Mesendoderm (in vitro differentiated cells): ENCODE measurements at regions not wholly inside any gene's neighbourhood (a gene's known extent, or its start where the extent isn't known, plus 50 kb on each side); places are given as distances from the start of the nearest gene placed in this dataset.
"Not testable (repeated sequence)": the region's sequence is repeated elsewhere in the genome, so short reads cannot be mapped to it uniquely, and the experiment has no call there.

Experiments used
- DNase-seq: peaks from one replicate; pipeline ENCODE4 v3.0.0; 2013
- H2AK5ac ChIP-seq: 2 replicates; pipeline ENCODE4 v1.6.1; 2013; ENCODE audit warnings: low read length, inconsistent platforms
- H2BK120ac ChIP-seq: 2 replicates; pipeline ENCODE4 v1.6.1; 2013; ENCODE audit warnings: low read depth, mild to moderate bottlenecking, low read length, moderate library complexity, mixed read lengths
- H2BK15ac ChIP-seq: replicated peaks from 2 replicates; pipeline ENCODE4 v1.6.1; 2013; ENCODE audit warnings: low read depth, mild to moderate bottlenecking, moderate library complexity
- H2BK5ac ChIP-seq: 2 replicates; pipeline ENCODE4 v1.6.1; 2013; ENCODE audit warnings: low read length, inconsistent platforms
- H3K18ac ChIP-seq: 2 replicates; pipeline ENCODE4 v1.6.1; 2013; ENCODE audit warnings: mild to moderate bottlenecking, low read length, mixed read lengths
- H3K23ac ChIP-seq: one replicate; pipeline ENCODE4 v1.6.1; 2013; ENCODE audit warnings: low read length
- H3K27ac ChIP-seq: 2 replicates; pipeline ENCODE4 v1.5.1; 2013; ENCODE audit warnings: low read depth, mild to moderate bottlenecking, inconsistent platforms, low read length, moderate library complexity
- H3K27me3 ChIP-seq: 2 replicates; pipeline ENCODE4 v1.6.1; 2013; ENCODE audit warnings: low read length, control low read depth, mild to moderate bottlenecking, inconsistent platforms; ENCODE audit not compliant: insufficient read depth, poor library complexity
- H3K36me3 ChIP-seq: 2 replicates; pipeline ENCODE4 v1.6.1; 2013; ENCODE audit warnings: low read length, inconsistent platforms; ENCODE audit not compliant: control insufficient read depth, insufficient read depth
- H3K4ac ChIP-seq: one replicate; pipeline ENCODE4 v1.6.1; 2013; ENCODE audit warnings: low read depth, mild to moderate bottlenecking, low read length, moderate library complexity
- H3K4me1 ChIP-seq: 2 replicates; pipeline ENCODE4 v1.6.1; 2013; ENCODE audit warnings: low read depth, low read length, inconsistent platforms; ENCODE audit not compliant: control insufficient read depth
- H3K4me2 ChIP-seq: 2 replicates; pipeline ENCODE4 v1.6.1; 2013; ENCODE audit warnings: low read length
- H3K4me3 ChIP-seq: 2 replicates; pipeline ENCODE4 v1.5.1; 2013; ENCODE audit warnings: mild to moderate bottlenecking, low read length
- H3K56ac ChIP-seq: one replicate; pipeline ENCODE4 v1.6.1; 2013; ENCODE audit warnings: low read length
- H3K79me1 ChIP-seq: 2 replicates; pipeline ENCODE4 v1.6.1; 2013; ENCODE audit warnings: low read length, inconsistent platforms
- H3K79me2 ChIP-seq: 2 replicates; pipeline ENCODE4 v1.6.1; 2013; ENCODE audit warnings: mild to moderate bottlenecking, low read length; ENCODE audit not compliant: control insufficient read depth, insufficient read depth
- H3K9ac ChIP-seq: 2 replicates; pipeline ENCODE4 v1.6.1; 2013; ENCODE audit warnings: low read length, inconsistent platforms
- H4K5ac ChIP-seq: one replicate; pipeline ENCODE4 v1.6.1; 2013; ENCODE audit warnings: low read length
- H4K8ac ChIP-seq: one replicate; pipeline ENCODE4 v1.6.1; 2013; ENCODE audit warnings: low read depth, mild to moderate bottlenecking, control low read depth, low read length, moderate library complexity
- WGBS: extraction: QIAGEN DNeasy Blood & Tissue Kit; methylation state at CpG from one replicate; pipeline ENCODE4 v1.1.7; 2013; ENCODE audit warnings: low lambda C conversion rate, missing lambda C conversion rate; ENCODE audit not compliant: insufficient coverage; ENCODE audit errors: extremely low coverage; 5-methylcytosine and 5-hydroxymethylcytosine counted together

DNA sequence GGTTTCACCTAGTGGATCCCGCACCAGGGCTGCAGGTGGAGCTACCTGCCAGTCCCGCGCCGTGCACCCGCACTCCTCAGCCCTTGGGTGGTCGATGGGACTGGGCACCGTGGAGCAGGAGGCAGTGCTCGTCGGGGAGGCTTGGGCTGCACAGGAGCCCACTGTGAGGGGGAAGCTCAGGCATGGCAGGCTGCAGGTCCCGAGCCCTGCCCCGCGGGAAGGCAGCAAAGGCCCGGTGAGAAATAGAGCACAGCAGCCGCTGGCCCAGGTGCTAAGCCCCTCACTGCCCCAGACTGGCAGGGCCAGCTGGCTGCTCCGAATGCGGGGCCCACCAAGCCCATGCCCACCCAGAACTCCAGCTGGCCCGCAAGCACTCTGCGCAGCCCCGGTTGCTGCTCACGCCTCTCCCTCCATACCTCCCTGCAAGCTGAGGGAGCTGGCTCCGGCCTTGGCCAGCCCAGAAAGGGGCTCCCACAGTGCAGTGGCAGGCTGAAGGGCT, 872.7 kb downstream of the PCDH17 start:
- H2BK5ac ChIP-seq, H4K5ac ChIP-seq, H2BK15ac ChIP-seq, H3K4me1 ChIP-seq, H3K4ac ChIP-seq, H2BK120ac ChIP-seq, H3K9ac ChIP-seq, H3K79me1 ChIP-seq, H3K18ac ChIP-seq, H3K4me3 ChIP-seq, H3K56ac ChIP-seq, H2AK5ac ChIP-seq, H3K36me3 ChIP-seq, H3K23ac ChIP-seq, H4K8ac ChIP-seq, DNase-seq, H3K27ac ChIP-seq, H3K27me3 ChIP-seq, H3K79me2 ChIP-seq, H3K4me2 ChIP-seq: not testable (repeated sequence)
- no CpG with 5 or more reads among the region's 21 CpGs for WGBS

DNA sequence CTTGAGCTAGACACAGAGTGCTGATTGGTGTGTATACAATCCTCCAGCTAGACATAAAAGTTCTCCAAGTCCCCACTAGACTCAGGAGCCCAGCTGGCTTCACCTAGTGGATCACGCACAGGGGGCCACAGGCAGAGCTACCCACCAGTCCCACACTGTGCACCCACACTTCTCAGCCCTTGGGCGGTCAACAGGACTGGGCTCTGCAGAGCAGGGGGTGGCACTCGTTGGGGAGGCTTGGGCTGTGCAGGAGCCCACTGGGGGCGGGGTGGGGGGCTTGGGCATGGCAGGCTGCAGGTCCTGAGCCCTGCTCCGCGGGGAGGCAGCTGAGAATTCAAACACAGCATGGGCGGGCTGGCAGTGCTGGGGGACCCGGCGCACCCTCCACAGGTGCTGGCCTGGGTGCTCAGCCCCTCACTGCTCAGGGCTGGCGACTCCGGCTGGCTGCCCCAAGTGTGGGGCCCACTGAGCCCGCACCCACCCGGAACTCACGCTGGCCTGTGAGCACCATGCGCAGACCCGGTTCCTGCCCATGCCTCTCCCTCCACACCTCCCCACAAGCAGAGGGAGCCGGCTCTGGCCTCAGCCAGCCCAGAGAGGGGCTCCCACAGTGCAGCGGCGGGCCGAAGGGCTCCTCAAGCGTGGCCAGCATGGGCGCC, 873.8 kb downstream of the PCDH17 start:
- not testable (repeated sequence) for H2BK120ac ChIP-seq, H4K5ac ChIP-seq, H2AK5ac ChIP-seq, H3K9ac ChIP-seq, H3K18ac ChIP-seq, H3K27me3 ChIP-seq, H3K23ac ChIP-seq, H2BK5ac ChIP-seq, H4K8ac ChIP-seq, H3K79me1 ChIP-seq, H3K4me1 ChIP-seq, H2BK15ac ChIP-seq, DNase-seq, H3K4me3 ChIP-seq, H3K56ac ChIP-seq, H3K79me2 ChIP-seq, H3K36me3 ChIP-seq, H3K27ac ChIP-seq, H3K4ac ChIP-seq, H3K4me2 ChIP-seq
- WGBS, result no CpG with 5 or more reads among the region's 22 CpGs

DNA sequence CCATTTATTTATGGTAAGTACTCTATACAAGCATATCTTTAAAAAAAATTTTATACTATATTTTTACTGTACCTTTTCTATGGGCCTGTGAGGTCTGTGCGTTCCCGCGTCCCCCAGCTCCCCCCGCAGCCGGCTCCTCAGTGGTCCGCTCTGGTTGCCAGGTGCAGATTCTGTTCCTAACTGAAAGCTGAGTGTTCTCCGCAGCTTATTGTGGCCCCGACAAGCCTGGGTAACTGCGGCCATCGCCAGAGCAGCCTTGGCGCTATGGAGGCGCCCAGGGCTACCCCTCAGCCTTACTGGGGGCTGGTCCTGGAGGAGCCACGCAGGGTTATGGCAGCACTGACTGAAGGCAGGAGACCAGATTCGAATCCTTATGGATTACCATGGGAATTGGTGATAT, 896.8 kb downstream of the PCDH17 start:
- Histone ChIP-seq H3K79me2 (no peaks in the 10 kb centered on the region), H4K8ac (no peak overlapping the region), H3K4me1 (no peaks in the 10 kb centered on the region), H3K79me1 (no peaks in the 10 kb centered on the region), H3K56ac (no peak overlapping the region), H2AK5ac (no peak overlapping the region), H3K27me3 (no peaks in the 10 kb centered on the region), H2BK5ac (no peak overlapping the region), H3K36me3 (no peaks in the 10 kb centered on the region), H3K27ac (no peak overlapping the region), H3K4ac (no peak overlapping the region), H4K5ac (no peak overlapping the region), H3K9ac (no peak overlapping the region), H3K23ac (no peak overlapping the region), H3K4me2 (no peak overlapping the region), H2BK120ac (no peak overlapping the region), H3K4me3 (no peak overlapping the region), H2BK15ac (no peak overlapping the region), H3K18ac (no peak overlapping the region)
- DNase-seq, result no peak
- WGBS, result no CpG with 5 or more reads among the region's 14 CpGs

- Histone ChIP-seq H3K4me1 (no peaks in the 10 kb centered on the region), H2BK5ac (no peak overlapping the region), H3K27me3 (no peaks in the 10 kb centered on the region), H3K23ac (no peak overlapping the region), H4K8ac (no peak overlapping the region), H3K36me3 (no peaks in the 10 kb centered on the region), H3K9ac (no peak overlapping the region), H3K4me3 (no peak overlapping the region), H3K56ac (no peak overlapping the region), H2AK5ac (no peak overlapping the region), H4K5ac (no peak overlapping the region), H3K18ac (no peak overlapping the region), H3K79me2 (no peaks in the 10 kb centered on the region), H2BK120ac (no peak overlapping the region), H3K27ac (no peak overlapping the region), H3K4me2 (no peak overlapping the region), H3K79me1 (no peaks in the 10 kb centered on the region), H2BK15ac (no peak overlapping the region), H3K4ac (no peak overlapping the region)
- no peak for DNase-seq
- no CpG with 5 or more reads among the region's 4 CpGs for WGBS
Measured at GRCh38 chr13:58531614-58532013, 900.1 kb downstream of the PCDH17 start.

DNA sequence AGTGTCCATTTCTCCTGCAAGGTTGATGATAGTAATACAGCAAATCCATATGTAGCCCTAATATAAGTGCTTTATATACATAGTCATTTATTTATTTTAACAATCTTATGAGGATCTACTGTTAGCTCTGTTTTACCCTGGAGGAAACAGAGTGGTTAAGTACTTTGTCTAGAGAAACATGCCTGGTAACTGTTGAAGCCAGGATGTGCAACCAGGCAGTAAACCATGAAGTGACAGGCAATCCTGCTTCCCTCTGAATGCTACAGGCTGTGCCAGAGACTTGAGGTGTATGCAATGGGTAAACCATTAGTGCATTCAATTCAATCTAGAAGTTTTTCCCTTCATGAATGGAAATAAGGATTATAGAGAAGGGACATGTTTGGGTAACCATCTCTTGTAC, 911.0 kb downstream of the PCDH17 start:
- Histone ChIP-seq H3K9ac (no peak overlapping the region), H3K4me3 (no peak overlapping the region), H3K18ac (no peak overlapping the region), H4K8ac (no peak overlapping the region), H3K27ac (no peak overlapping the region), H3K36me3 (no peaks in the 10 kb centered on the region), H3K4me1 (no peaks in the 10 kb centered on the region), H3K23ac (no peak overlapping the region), H3K79me1 (no peaks in the 10 kb centered on the region), H3K27me3 (no peaks in the 10 kb centered on the region), H3K79me2 (no peaks in the 10 kb centered on the region), H3K4ac (no peak overlapping the region), H2AK5ac (no peak overlapping the region), H2BK5ac (no peak overlapping the region), H3K4me2 (no peak overlapping the region), H4K5ac (no peak overlapping the region), H2BK15ac (no peak overlapping the region), H2BK120ac (no peak overlapping the region), H3K56ac (no peak overlapping the region)
- no peak for DNase-seq

DNA sequence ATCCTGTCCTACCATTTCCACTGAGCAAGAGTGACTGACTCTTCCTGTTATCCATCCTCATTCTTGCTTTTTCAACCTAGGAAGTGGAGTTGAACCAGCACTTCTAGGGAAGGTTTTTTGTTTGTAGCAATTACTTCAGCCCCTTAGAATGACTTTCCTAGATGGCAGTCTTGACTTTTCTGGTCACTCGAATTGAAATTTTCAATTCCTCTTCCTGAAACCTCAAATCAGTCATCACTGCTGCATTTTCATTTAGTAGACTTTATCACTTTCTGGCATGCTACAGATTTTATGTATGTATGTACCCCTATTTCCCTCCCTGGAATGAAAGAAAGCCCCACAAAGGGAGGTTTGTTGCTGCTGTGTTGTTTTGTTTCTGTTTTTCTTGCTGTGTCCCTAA, 915.9 kb downstream of the PCDH17 start:
- no CpG with 5 or more reads among the region's 1 CpG for WGBS
- no peak overlapping the region for H2AK5ac ChIP-seq
- H3K23ac ChIP-seq, result no peak overlapping the region
- H3K79me2 ChIP-seq, result no peaks in the 10 kb centered on the region
- no peak overlapping the region for H3K9ac ChIP-seq
- no peaks in the 10 kb centered on the region for H3K27me3 ChIP-seq
- H3K36me3 ChIP-seq, result no peaks in the 10 kb centered on the region
- H3K4me2 ChIP-seq, result no peak overlapping the region
- no peak overlapping the region for H4K5ac ChIP-seq
- no peak for DNase-seq
- H3K4me3 ChIP-seq, result no peak overlapping the region
- no peaks in the 10 kb centered on the region for H3K79me1 ChIP-seq
- no peak overlapping the region for H3K18ac ChIP-seq
- no peak overlapping the region for H3K27ac ChIP-seq
- H2BK120ac ChIP-seq, result no peak overlapping the region
- no peaks in the 10 kb centered on the region for H3K4me1 ChIP-seq
- no peak overlapping the region for H2BK5ac ChIP-seq
- no peak overlapping the region for H2BK15ac ChIP-seq
- H3K56ac ChIP-seq, result no peak overlapping the region
- H4K8ac ChIP-seq, result no peak overlapping the region
- H3K4ac ChIP-seq, result no peak overlapping the region
